ENCODE measurements at regions not wholly inside any gene's neighbourhood (a gene's known extent, or its start where the extent isn't known, plus 50 kb on each side); places are given as distances from the start of the nearest gene placed in this dataset.

GRCh38 chr7:115719963-115720362 is 310.6 kb downstream of the TFEC start:
- H3K36me3 ChIP-seq (replicated peaks in 1 of 2), result no peaks in the 10 kb centered on the region
- no peak overlapping the region for H3K27ac ChIP-seq
- H3K9me3 ChIP-seq (replicated peaks in 1 of 3), result no peaks in the 10 kb centered on the region
- H3K4me1 ChIP-seq (replicated peaks in 1 of 2), result no peaks in the 10 kb centered on the region
- no peak overlapping the region for H3K4me3 ChIP-seq
- no peak for DNase-seq
- H3K27me3 ChIP-seq, result no peaks in the 10 kb centered on the region
- WGBS, 4 donors, result 72 to 83% (median 79%) methylated on average over 5 of the region's 5 CpGs
- intact Hi-C loops (cut with DNase I), result no loop called here
- TF ChIP-seq, protein P1, sequence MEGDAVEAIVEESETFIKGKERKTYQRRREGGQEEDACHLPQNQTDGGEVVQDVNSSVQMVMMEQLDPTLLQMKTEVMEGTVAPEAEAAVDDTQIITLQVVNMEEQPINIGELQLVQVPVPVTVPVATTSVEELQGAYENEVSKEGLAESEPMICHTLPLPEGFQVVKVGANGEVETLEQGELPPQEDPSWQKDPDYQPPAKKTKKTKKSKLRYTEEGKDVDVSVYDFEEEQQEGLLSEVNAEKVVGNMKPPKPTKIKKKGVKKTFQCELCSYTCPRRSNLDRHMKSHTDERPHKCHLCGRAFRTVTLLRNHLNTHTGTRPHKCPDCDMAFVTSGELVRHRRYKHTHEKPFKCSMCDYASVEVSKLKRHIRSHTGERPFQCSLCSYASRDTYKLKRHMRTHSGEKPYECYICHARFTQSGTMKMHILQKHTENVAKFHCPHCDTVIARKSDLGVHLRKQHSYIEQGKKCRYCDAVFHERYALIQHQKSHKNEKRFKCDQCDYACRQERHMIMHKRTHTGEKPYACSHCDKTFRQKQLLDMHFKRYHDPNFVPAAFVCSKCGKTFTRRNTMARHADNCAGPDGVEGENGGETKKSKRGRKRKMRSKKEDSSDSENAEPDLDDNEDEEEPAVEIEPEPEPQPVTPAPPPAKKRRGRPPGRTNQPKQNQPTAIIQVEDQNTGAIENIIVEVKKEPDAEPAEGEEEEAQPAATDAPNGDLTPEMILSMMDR (IDR thresholded peaks at IDR 0.05), result no peak
- no peak for TF ChIP-seq POLR2A (IDR thresholded peaks at IDR 0.05)

- intact Hi-C loops (cut with DNase I), result no loop called here
- H3K4me3 ChIP-seq, result no peak overlapping the region
- TF ChIP-seq, protein P1 (IDR thresholded peaks at IDR 0.05), result no peak
- TF ChIP-seq POLR2A (IDR thresholded peaks at IDR 0.05), result no peak
- H3K36me3 ChIP-seq (replicated peaks in 1 of 2), result no peaks in the 10 kb centered on the region
- no peak for DNase-seq
- no peaks in the 10 kb centered on the region for H3K9me3 ChIP-seq (replicated peaks in 1 of 3)
- H3K4me1 ChIP-seq (replicated peaks in 1 of 2), result no peaks in the 10 kb centered on the region
- no peak overlapping the region for H3K27ac ChIP-seq
- WGBS, 4 donors, result 88 to 94% (median 92%) methylated on average over 6 of the region's 6 CpGs
- H3K27me3 ChIP-seq, result no peaks in the 10 kb centered on the region
Observed at GRCh38 chr7:115709664-115710063, 320.9 kb downstream of the TFEC start.

DNA sequence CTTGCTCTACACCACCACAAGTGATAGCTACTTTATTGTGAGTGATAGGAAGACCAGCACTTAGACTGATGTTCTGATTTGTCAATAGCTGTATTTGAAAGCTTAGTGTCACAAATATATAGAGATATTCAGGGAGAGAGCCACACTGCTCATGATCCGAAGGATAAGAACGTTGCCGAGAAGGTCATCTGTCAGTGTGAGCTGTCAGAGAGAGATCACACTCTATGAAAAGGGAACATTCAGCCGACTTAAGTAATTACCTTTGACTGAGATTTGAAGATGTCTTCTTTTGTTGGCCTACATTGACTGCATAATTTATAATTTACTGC is 322.6 kb downstream of the TFEC start:
- DNase-seq, result no peak
- TF ChIP-seq, protein P1 (IDR thresholded peaks at IDR 0.05), result no peak
- no peak for TF ChIP-seq POLR2A (IDR thresholded peaks at IDR 0.05)
- H3K36me3 ChIP-seq (replicated peaks in 1 of 2), result no peaks in the 10 kb centered on the region
- intact Hi-C loops (cut with DNase I), result no loop called here
- H3K4me1 ChIP-seq (replicated peaks in 1 of 2), result no peaks in the 10 kb centered on the region
- no peaks in the 10 kb centered on the region for H3K27me3 ChIP-seq
- 53 to 60% (median 58%) methylated on average over 4 of the region's 4 CpGs for WGBS, 4 donors
- H3K27ac ChIP-seq, result no peak overlapping the region
- H3K4me3 ChIP-seq, result no peak overlapping the region
- no peaks in the 10 kb centered on the region for H3K9me3 ChIP-seq (replicated peaks in 1 of 3)

- DNase-seq, result no peak
- TF ChIP-seq POLR2A (IDR thresholded peaks at IDR 0.05), result no peak
- TF ChIP-seq, protein P1 (IDR thresholded peaks at IDR 0.05), result no peak
- Histone ChIP-seq H3K4me1 (replicated peaks in 1 of 2) (no peaks in the 10 kb centered on the region), H3K9me3 (replicated peaks in 1 of 3) (no peaks in the 10 kb centered on the region), H3K36me3 (replicated peaks in 1 of 2) (no peaks in the 10 kb centered on the region), H3K4me3 (no peak overlapping the region), H3K27ac (no peak overlapping the region), H3K27me3 (no peaks in the 10 kb centered on the region)
- intact Hi-C loops (cut with DNase I), result no loop called here
- 73 to 82% (median 80%) methylated on average over 12 of the region's 12 CpGs for WGBS, 4 donors
Observed at GRCh38 chr7:115707258-115708012, 323.1 kb downstream of the TFEC start.
